SU-DHL-6 (cell line): ENCODE measurements at regions not wholly inside any gene's neighbourhood (a gene's known extent, or its start where the extent isn't known, plus 50 kb on each side); places are given as distances from the start of the nearest gene placed in this dataset.

Experiments
- H2AFZ ChIP-seq: fragments of 200-600 bp; sonication (generic); 2 replicates; pipeline ENCODE4 v1.6.1; 2014; ENCODE audit warnings: low read depth, mild to moderate bottlenecking, moderate library complexity, mixed read lengths, antibody characterized with exemption, low read length; ENCODE audit not compliant: severe bottlenecking
- H3F3A ChIP-seq: fragments of 200-600 bp; shearing (Covaris generic); 2 replicates; pipeline ENCODE4 v1.6.0; 2016; ENCODE audit warnings: antibody characterized with exemption, mild to moderate bottlenecking; ENCODE audit not compliant: insufficient read depth
- H3K27ac ChIP-seq: fragments of 200-600 bp; sonication (generic); 2 replicates; pipeline ENCODE4 v1.5.1; 2016; ENCODE audit warnings: low read depth, mild to moderate bottlenecking, low read length, moderate library complexity, mixed read lengths
- H3K27me3 ChIP-seq: fragments of 200-600 bp; sonication (generic), shearing (Covaris generic); 2 replicates; pipeline ENCODE4 v1.6.0; 2014; ENCODE audit warnings: mild to moderate bottlenecking, low read length
- H3K36me3 ChIP-seq: fragments of 200-600 bp; sonication (generic); 2 replicates; pipeline ENCODE4 v1.6.1; 2014; ENCODE audit warnings: mild to moderate bottlenecking, low read length, mixed read lengths
- H3K4me2 ChIP-seq: fragments of 300-600, 200-600 bp; shearing (Covaris generic), sonication (generic); 2 replicates; pipeline ENCODE4 v1.6.0; 2014; ENCODE audit warnings: low read length, low read depth, mild to moderate bottlenecking; ENCODE audit not compliant: poor library complexity, severe bottlenecking
- H3K4me3 ChIP-seq: fragments of 200-600 bp; sonication (generic); 2 replicates; pipeline ENCODE4 v1.5.1; 2014; ENCODE audit warnings: antibody characterized with exemption, low read length, mild to moderate bottlenecking, mixed read lengths; ENCODE audit not compliant: insufficient read depth, poor library complexity, severe bottlenecking
- H3K79me2 ChIP-seq: fragments of 200-600 bp; sonication (generic); 2 replicates; pipeline ENCODE4 v1.6.1; 2014; ENCODE audit warnings: mild to moderate bottlenecking, low read length, moderate library complexity; ENCODE audit not compliant: insufficient read depth
- H3K9ac ChIP-seq: fragments of 200-600 bp; sonication (generic); 2 replicates; pipeline ENCODE4 v1.7.0; 2014; ENCODE audit warnings: mild to moderate bottlenecking, low read length
- H3K9me2 ChIP-seq: fragments of 200-600 bp; sonication (generic); replicated peaks from 2 replicates; pipeline ENCODE4 v1.6.1; 2014; ENCODE audit warnings: low read length; ENCODE audit not compliant: insufficient read depth
- H3K9me3 ChIP-seq: fragments of 200-600 bp; sonication (generic); 2 replicates; pipeline ENCODE4 v1.6.1; 2014; ENCODE audit warnings: low read length, mixed read lengths; ENCODE audit not compliant: insufficient read depth
- H4K20me1 ChIP-seq: fragments of 200-600 bp; sonication (generic); 2 replicates; pipeline ENCODE4 v1.6.1; 2014; ENCODE audit warnings: low read depth, mild to moderate bottlenecking, antibody characterized with exemption, low read length, moderate library complexity, mixed read lengths
- EZH2phosphoT487 ChIP-seq: fragments of 200-600 bp; sonication (generic), shearing (Covaris generic); conservative IDR thresholded peaks from 2 replicates; pipeline ENCODE4 v1.6.1; 2018; ENCODE audit warnings: mild to moderate bottlenecking, antibody characterized with exemption, low read length, moderate library complexity, mixed read lengths
- TF ChIP-seq, protein P1 (sequence below): fragments of 200-600 bp; sonication (generic); IDR thresholded peaks from one replicate; pipeline ENCODE4 v1.5.1; 2017; ENCODE audit warnings: antibody characterized with exemption, mild to moderate bottlenecking, low read length, moderate library complexity; ENCODE audit not compliant: insufficient read depth, poor library complexity, severe bottlenecking

DNA sequence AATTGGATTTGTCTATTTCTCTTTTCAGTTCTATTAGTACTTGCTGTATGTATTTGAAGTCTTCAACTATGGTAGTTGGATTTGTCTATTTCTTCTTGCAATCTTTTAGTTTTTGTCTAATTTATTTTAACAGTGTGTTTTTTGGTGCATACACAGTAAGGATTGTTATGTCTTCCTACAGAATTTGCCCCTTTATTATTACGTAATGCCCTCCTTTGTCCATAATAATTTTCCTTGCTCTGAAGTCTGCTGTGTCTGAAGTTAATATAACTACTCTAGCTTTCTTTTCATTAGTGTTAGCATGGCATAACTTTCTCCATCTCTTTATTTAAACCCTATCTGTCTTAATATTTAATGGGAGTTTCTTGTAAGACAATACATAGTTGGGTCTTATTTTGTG lies 105.1 kb upstream of the STT3B start:
- Histone ChIP-seq H3K27ac (no peak overlapping the region), H3F3A (no peaks in the 10 kb centered on the region), H3K9me3 (no peaks in the 10 kb centered on the region)

DNA sequence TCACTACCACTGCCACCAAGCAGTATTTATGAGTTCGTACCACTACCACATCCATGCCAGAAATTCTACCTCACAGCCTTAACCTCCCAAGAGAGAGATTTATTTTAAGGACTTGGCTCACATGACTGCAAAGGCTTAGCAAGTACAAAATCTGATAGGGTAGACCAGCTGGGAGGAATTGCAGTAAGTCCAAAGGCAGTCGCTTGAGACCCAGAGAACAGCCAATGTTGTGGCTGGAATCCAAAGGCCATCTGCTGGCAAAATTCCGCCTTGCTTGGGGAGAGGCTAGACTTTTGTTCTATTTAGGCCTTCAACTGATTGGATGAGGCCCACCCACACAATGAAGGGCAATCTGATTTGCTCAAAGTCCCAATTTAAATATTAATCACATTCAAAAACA lies 101.4 kb upstream of the STT3B start:
- TF ChIP-seq, protein P1, sequence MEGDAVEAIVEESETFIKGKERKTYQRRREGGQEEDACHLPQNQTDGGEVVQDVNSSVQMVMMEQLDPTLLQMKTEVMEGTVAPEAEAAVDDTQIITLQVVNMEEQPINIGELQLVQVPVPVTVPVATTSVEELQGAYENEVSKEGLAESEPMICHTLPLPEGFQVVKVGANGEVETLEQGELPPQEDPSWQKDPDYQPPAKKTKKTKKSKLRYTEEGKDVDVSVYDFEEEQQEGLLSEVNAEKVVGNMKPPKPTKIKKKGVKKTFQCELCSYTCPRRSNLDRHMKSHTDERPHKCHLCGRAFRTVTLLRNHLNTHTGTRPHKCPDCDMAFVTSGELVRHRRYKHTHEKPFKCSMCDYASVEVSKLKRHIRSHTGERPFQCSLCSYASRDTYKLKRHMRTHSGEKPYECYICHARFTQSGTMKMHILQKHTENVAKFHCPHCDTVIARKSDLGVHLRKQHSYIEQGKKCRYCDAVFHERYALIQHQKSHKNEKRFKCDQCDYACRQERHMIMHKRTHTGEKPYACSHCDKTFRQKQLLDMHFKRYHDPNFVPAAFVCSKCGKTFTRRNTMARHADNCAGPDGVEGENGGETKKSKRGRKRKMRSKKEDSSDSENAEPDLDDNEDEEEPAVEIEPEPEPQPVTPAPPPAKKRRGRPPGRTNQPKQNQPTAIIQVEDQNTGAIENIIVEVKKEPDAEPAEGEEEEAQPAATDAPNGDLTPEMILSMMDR: no peak
- no peak for TF ChIP-seq EZH2phosphoT487
- no peak overlapping the region for H3K27ac ChIP-seq
- H3K4me3 ChIP-seq: no peak overlapping the region

More for the DNA sequence above, 105.1 kb upstream of the STT3B start:
- Histone ChIP-seq H3K79me2 (no peaks in the 10 kb centered on the region), H3K4me2 (no peak overlapping the region), H4K20me1 (no peaks in the 10 kb centered on the region), H3K27me3 (no peaks in the 10 kb centered on the region), H3K4me3 (no peak overlapping the region), H2AFZ (no peak overlapping the region), H3K9ac (no peak overlapping the region), H3K9me2 (no peaks in the 10 kb centered on the region), H3K36me3 (no peaks in the 10 kb centered on the region)
- TF ChIP-seq, protein P1: no peak

DNA sequence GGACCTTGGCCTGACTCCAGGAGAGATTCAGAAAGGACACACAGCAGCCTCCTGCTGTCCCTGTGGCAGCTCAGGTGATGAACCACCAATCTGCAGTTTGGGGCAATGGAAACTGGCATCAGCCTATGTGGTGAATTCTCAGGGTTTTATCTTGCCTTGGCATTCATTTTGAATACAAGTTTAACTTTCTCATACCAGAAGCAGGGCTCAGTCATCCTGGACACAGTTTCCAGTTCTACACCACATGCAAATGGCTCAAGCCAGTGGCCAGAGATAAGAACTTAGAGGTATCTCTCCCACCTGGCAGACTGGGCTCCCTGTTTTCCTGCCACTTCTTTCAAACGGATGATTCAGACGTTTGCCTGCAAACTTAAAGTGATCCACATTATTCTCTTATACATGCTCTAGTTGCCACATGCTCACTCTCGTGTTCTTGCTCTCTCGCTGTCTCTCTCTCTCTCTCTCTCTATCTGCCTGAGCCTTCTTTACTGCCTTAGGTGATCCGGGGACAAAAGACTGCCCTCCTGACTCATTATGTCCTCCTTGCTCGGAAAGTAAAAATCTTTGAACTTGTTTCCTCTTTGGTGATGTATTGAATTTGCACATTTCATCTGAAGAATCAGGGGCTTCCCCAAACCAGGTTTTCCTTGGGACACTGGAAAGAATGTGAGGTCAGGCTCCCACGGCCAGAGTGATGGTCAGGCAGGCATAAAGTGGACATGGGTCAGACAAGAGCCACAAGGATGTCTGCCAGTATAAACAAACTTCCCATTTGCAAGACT lies 99.6 kb upstream of the STT3B start:
- no peak overlapping the region for H3K27ac ChIP-seq
- H4K20me1 ChIP-seq: no peaks in the 10 kb centered on the region
- H3K36me3 ChIP-seq: no peaks in the 10 kb centered on the region
- no peaks in the 10 kb centered on the region for H3K9me2 ChIP-seq
- TF ChIP-seq EZH2phosphoT487: no peak
- TF ChIP-seq, protein P1: no peak
- H3K9me3 ChIP-seq: 0 out of 2 replicates have a peak, but pooled peaks cover 10% of the 10 kb centered on the region
- no peak overlapping the region for H3K4me2 ChIP-seq
- H3K9ac ChIP-seq: no peak overlapping the region
- H2AFZ ChIP-seq: no peak overlapping the region
- H3K4me3 ChIP-seq: no peak overlapping the region
- no peaks in the 10 kb centered on the region for H3K79me2 ChIP-seq
- H3K27me3 ChIP-seq: no peaks in the 10 kb centered on the region
- H3F3A ChIP-seq: no peaks in the 10 kb centered on the region

More for the DNA sequence above, 101.4 kb upstream of the STT3B start:
- no peak overlapping the region for H3K4me2 ChIP-seq
- no peaks in the 10 kb centered on the region for H3K9me2 ChIP-seq
- H3K79me2 ChIP-seq: no peaks in the 10 kb centered on the region
- H4K20me1 ChIP-seq: no peaks in the 10 kb centered on the region
- no peaks in the 10 kb centered on the region for H3K27me3 ChIP-seq
- no peaks in the 10 kb centered on the region for H3F3A ChIP-seq
- H2AFZ ChIP-seq: no peak overlapping the region
- H3K9ac ChIP-seq: no peak overlapping the region
- no peaks in the 10 kb centered on the region for H3K36me3 ChIP-seq
- H3K9me3 ChIP-seq: no peaks in the 10 kb centered on the region
